Motor neuron (in vitro differentiated cells): ENCODE measurements at regions not wholly inside any gene's neighbourhood (a gene's known extent, or its start where the extent isn't known, plus 50 kb on each side); places are given as distances from the start of the nearest gene placed in this dataset.
"Not testable (repeated sequence)": the region's sequence is repeated elsewhere in the genome, so short reads cannot be mapped to it uniquely, and the experiment has no call there.

Experiments used
- ATAC-seq, 8 experiments: fragments of 200-7000 bp; cut with Tn5 transposase; replicated peaks in 6 of 8; 2 replicates each; pipeline ENCODE4 v1.8.0; 2021; ENCODE audit warnings: mild to moderate bottlenecking in 8 of 8, moderate library complexity in 8 of 8
- H3K27ac ChIP-seq, 2 donors: fragments of 250-450 bp; sonication (Bioruptor Pico); 2 replicates each; pipeline ENCODE4 v1.9.0; 2021; ENCODE audit warnings: antibody characterized with exemption in 2 of 2, mild to moderate bottlenecking in 2 of 2, moderate library complexity in 1 of 2
- H3K4me1 ChIP-seq, 2 donors: fragments of 250-450 bp; sonication (Bioruptor Pico); replicated peaks in 1 of 2; 2 replicates each; pipeline ENCODE4 v1.6.1; 2021; ENCODE audit warnings: antibody characterized with exemption in 2 of 2, mild to moderate bottlenecking in 2 of 2, moderate library complexity in 1 of 2
- H3K4me3 ChIP-seq, 5 donors: fragments of 250-450 bp; sonication (Bioruptor Pico); 2 replicates each; pipeline ENCODE4 v1.9.0; 2021; ENCODE audit warnings: antibody characterized with exemption in 5 of 5, mild to moderate bottlenecking in 5 of 5, moderate library complexity in 4 of 5
- WGBS, 10 experiments: fragments of 450-650 bp; shearing (Covaris generic); methylation state at CpG; one replicate each; pipeline ENCODE4 v1.0.0; 2022; 5-methylcytosine and 5-hydroxymethylcytosine counted together
- in situ Hi-C, 9 experiments: fragments of 400-800 bp; cut with MboI; loops; one replicate each; pipeline ENCODE4 v1.15.0; 2021; ENCODE audit warnings: low sequenced_read_pairs in 9 of 9, low pct_unique_long_range_greater_than_20kb in 2 of 9; ENCODE audit not compliant: unreplicated experiment in 9 of 9

- H3K27ac ChIP-seq, H3K4me1 ChIP-seq, in situ Hi-C loops, H3K4me3 ChIP-seq, ATAC-seq: not testable (repeated sequence)
- WGBS, 10 experiments = 97 to 100% (median 100%) methylated on average over 2 to 6 of the region's 45 CpGs; no CpG with 5 or more reads in 6 of the 10 experiments
Observed at GRCh38 chr7:81141257-81142205, 222.7 kb upstream of the SEMA3C start.

GRCh38 chr7:81140775-81141174 lies 221.9 kb upstream of the SEMA3C start:
- no peaks in the 10 kb centered on the region for H3K4me1 ChIP-seq
- in situ Hi-C loops = no loop called here
- 90 to 100% (median 100%) methylated on average over 1 to 3 of the region's 3 CpGs; no CpG with 5 or more reads in 4 of the 10 experiments for WGBS, 10 experiments
- no peak for ATAC-seq
- no peak overlapping the region for H3K27ac ChIP-seq
- H3K4me3 ChIP-seq = no peak overlapping the region

- in situ Hi-C loops = no loop called here
- WGBS, 10 experiments = 83 to 100% (median 100%) methylated on average over 1 to 2 of the region's 2 CpGs; no CpG with 5 or more reads in 2 of the 10 experiments
- no peak overlapping the region for H3K27ac ChIP-seq
- no peak overlapping the region for H3K4me3 ChIP-seq
- ATAC-seq = no peak
- H3K4me1 ChIP-seq = no peaks in the 10 kb centered on the region
Observed at GRCh38 chr7:81140252-81140651, 221.4 kb upstream of the SEMA3C start.

DNA sequence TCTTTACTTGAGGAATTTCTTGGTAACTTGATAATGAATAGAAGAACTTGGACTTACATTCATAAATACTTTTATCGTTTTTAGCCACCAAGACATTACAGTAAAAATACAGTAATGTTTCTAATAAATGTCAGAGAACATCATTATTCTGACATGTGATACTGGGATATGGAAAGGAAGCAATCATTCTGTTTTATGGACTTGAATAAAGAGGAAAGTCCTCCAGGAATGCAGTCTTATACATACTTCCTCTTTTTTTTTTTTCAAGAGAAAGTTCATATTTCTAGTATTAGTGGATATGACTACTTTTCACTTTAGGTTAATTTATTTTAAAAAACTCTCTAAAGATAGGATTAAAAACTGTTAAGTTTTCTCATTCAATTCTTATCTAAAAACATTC lies 220.0 kb upstream of the SEMA3C start:
- H3K4me3 ChIP-seq = no peak overlapping the region
- H3K27ac ChIP-seq = no peak overlapping the region
- 0 to 100% (median 71%) methylated on average over 1 of the region's 1 CpG; no CpG with 5 or more reads in 1 of the 10 experiments for WGBS, 10 experiments
- in situ Hi-C loops = no loop called here
- no peaks in the 10 kb centered on the region for H3K4me1 ChIP-seq
- no peak for ATAC-seq

DNA sequence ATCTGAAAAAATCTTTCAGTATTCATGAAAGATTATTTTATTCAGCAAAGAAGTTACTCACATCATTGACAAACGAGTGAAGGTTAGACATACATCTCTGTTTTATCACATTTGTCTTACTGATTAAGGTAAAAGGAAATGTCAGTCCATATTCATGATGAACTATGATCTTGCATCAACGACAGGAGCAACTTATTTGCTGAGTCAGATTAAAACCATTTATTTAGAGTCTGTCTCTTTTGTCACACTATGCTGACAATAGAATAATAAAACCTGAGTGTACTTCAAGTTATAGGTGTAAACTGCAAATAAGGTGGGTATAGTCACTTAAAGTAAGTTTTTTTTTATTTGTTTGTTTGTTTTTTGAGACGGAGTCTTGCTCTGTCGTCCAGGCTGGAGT lies 216.5 kb upstream of the SEMA3C start:
- Histone ChIP-seq H3K27ac (no peak overlapping the region), H3K4me3 (no peak overlapping the region), H3K4me1 (no peaks in the 10 kb centered on the region)
- in situ Hi-C loops = no loop called here
- ATAC-seq = no peak
- WGBS, 10 experiments = 38 to 100% (median 77%) methylated on average over 2 to 4 of the region's 4 CpGs; no CpG with 5 or more reads in 1 of the 10 experiments

DNA sequence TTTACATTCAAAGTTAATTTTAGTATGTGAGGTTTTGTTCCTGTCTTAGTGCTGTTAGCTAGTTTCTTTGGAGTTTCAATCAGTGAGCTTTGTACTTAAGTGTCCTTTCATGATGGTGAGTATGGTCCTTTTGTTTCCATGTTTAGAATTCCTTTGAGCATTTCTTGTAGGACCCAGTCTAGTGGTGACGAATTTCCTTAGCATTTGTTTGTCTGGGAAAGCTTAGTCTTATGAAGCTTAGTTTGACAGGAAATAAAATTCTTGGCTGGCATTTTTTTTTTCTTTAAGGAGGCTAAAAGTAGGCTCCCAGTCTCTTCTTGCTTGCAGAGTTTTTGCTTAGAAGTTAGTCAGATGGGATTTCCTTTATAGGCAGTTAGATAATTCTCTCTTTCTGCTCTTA lies 209.2 kb upstream of the SEMA3C start:
- Histone ChIP-seq H3K4me1 (no peaks in the 10 kb centered on the region), H3K27ac (no peak overlapping the region), H3K4me3 (no peak overlapping the region)
- 57 to 100% (median 83%) methylated on average over 1 of the region's 1 CpG; no CpG with 5 or more reads in 3 of the 10 experiments for WGBS, 10 experiments
- ATAC-seq = no peak
- in situ Hi-C loops = no loop called here

DNA sequence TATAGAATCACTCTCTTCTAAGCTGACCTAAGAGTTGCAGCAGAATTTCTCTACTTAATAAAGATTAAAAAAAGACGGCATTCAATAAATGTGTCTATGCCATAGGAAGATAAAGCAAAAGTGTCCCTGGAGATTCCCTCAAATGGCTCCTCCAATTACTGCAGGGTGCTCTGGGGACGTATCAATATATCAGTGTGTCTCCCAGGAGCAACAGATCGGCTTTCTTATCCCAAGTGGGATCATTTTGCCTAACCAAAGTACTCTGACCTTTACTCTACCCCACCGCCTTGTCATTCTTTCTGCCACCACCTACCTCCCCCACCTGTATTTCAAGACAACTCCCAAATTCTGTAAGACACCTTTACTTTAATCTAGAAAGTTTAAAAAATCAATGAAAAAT lies 202.0 kb upstream of the SEMA3C start:
- Histone ChIP-seq H3K27ac (no peak overlapping the region), H3K4me1 (peaks cover 0 to 10% of the 10 kb centered on the region in 2 donors), H3K4me3 (no peak overlapping the region)
- in situ Hi-C loops = no loop called here
- no peak for ATAC-seq
- WGBS, 10 experiments = 49 to 89% (median 73%) methylated on average over 1 to 4 of the region's 4 CpGs; no CpG with 5 or more reads in 2 of the 10 experiments

DNA sequence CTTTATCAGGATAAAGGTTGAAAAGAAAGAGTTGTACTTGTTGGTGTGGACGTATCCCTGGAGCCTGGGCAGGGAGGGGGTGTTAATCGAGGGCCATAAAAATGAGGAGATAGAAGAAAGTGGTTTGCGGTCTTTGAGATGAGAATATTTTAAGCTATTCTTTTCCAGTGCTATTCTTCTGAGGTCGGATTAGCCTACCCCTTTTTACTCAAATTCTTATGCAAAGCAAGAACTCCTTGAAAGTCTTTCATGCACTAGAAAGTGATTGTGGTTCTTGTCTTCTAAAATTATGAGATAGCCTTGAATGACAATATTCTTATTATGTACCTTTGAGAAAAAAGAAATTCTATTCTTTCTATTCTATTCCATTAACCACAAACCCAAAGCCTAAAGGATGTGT lies 201.3 kb upstream of the SEMA3C start:
- peaks cover 0 to 10% of the 10 kb centered on the region in 2 donors for H3K4me1 ChIP-seq
- no peak overlapping the region for H3K4me3 ChIP-seq
- WGBS, 10 experiments = 33 to 92% (median 66%) methylated on average over 1 to 4 of the region's 4 CpGs
- peak in 1 of 8 experiments; percentile 29 for ATAC-seq
- in situ Hi-C loops = no loop called here
- no peak overlapping the region for H3K27ac ChIP-seq

DNA sequence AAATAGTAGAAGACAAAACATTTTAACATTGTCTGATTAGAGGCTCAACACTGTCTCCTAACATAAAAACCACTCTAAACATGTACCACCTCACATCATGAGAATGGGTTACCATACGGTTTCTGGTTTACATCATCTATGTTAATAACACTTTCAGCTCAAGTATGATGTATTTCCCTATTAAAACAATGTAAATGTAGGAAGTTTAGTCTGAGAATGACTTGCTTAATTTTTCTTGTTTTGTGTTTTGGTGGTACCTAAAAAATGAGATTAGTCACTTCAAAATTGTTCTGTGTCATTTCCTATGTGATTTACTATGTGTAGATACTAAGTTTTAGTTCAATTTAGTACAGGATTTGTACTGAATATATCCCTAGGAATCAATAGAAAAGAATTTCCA lies 195.8 kb upstream of the SEMA3C start:
- Histone ChIP-seq H3K27ac (no peak overlapping the region), H3K4me3 (no peak overlapping the region), H3K4me1 (peaks cover 33 to 54% of the 10 kb centered on the region in 2 donors)
- in situ Hi-C loops = no loop called here
- ATAC-seq = peak in 2 of 8 experiments; percentile 21 to 60
- 11 to 100% (median 92%) methylated on average over 1 of the region's 1 CpG; no CpG with 5 or more reads in 5 of the 10 experiments for WGBS, 10 experiments

DNA sequence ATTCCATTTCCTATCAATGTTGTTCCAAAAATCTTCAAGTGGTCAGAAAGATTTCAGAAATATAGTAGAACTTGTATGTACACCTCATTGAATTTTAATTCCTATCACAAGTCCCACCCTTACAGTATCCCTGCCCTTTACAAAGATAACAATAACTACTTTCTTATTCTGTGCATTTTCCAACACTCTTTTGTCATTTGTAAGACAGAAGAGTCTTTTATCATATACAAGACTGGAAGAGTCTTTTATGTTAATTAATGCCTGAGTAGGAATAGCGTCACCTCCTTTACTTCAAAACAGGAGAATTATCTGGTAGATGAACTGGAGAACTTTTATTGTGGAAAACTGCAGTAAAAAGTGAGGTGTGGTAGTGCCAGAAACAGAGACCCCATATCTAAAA lies 193.9 kb upstream of the SEMA3C start:
- Histone ChIP-seq H3K4me1 (peaks cover 33 to 52% of the 10 kb centered on the region in 2 donors), H3K27ac (no peak overlapping the region), H3K4me3 (no peak overlapping the region)
- no peak for ATAC-seq
- in situ Hi-C loops = no loop called here
- 0 to 80% (median 40%) methylated on average over 1 of the region's 1 CpG; no CpG with 5 or more reads in 3 of the 10 experiments for WGBS, 10 experiments

- Histone ChIP-seq H3K4me3 (peak overlapping the region in 1 of 5 donors; percentile 6), H3K4me1 (peaks cover 33 to 52% of the 10 kb centered on the region in 2 donors), H3K27ac (peak overlapping the region; percentile 31 to 59)
- ATAC-seq = peak in 5 of 8 experiments; percentile 98
- in situ Hi-C loops = no loop called here
- WGBS, 10 experiments = 17 to 100% (median 46%) methylated on average over 1 to 11 of the region's 11 CpGs; no CpG with 5 or more reads in 1 of the 10 experiments
Observed at GRCh38 chr7:81111781-81112540, 193.1 kb upstream of the SEMA3C start.

GRCh38 chr7:81111358-81111757 lies 192.5 kb upstream of the SEMA3C start:
- peak in 7 of 8 experiments; percentile 33 to 66 (median 57) for ATAC-seq
- WGBS, 10 experiments = 8 to 67% (median 20%) methylated on average over 1 of the region's 1 CpG; no CpG with 5 or more reads in 5 of the 10 experiments
- H3K4me3 ChIP-seq = no peak overlapping the region
- peak overlapping the region; percentile 31 to 59 for H3K27ac ChIP-seq
- in situ Hi-C loops = no loop called here
- peaks cover 33 to 52% of the 10 kb centered on the region in 2 donors for H3K4me1 ChIP-seq

GRCh38 chr7:81110673-81111072 lies 191.8 kb upstream of the SEMA3C start:
- ATAC-seq = no peak
- 65 to 100% (median 92%) methylated on average over 1 to 2 of the region's 2 CpGs; no CpG with 5 or more reads in 1 of the 10 experiments for WGBS, 10 experiments
- no peak overlapping the region for H3K27ac ChIP-seq
- peaks cover 33 to 52% of the 10 kb centered on the region in 2 donors for H3K4me1 ChIP-seq
- no peak overlapping the region for H3K4me3 ChIP-seq
- in situ Hi-C loops = no loop called here
